ENCODE measurements at regions not wholly inside any gene's neighbourhood (a gene's known extent, or its start where the extent isn't known, plus 50 kb on each side); places are given as distances from the start of the nearest gene placed in this dataset.
"Not testable (repeated sequence)": the region's sequence is repeated elsewhere in the genome, so short reads cannot be mapped to it uniquely, and the experiment has no call there.

DNA sequence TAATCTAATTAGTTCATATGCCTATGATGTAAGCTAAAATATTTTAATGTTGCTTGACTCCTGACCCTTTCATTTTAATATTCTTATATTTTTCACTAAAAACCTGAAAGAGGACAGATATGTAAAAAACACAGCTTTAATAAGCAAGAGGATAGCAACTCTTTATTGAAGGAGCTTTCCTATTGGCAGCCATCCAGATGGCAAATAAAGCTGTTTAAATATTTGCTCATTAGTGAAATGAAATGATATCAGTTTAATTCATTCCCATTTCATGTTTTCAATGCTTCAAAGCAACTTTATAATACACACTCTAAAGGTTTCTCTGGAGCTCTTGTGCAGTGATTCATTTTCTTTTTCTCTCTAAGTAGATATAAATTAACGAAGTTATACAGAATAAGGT is 473.4 kb downstream of the PCDH7 start:
- Histone ChIP-seq H3K4me3 (no peak overlapping the region), H3K9me3 (peaks cover 0 to under 1% (median 0%) of the 10 kb centered on the region in 4 donors), H3K27me3 (no peaks in the 10 kb centered on the region), H3K36me3 (no peaks in the 10 kb centered on the region), H3K4me1 (peaks cover 0 to 6% (median 0%) of the 10 kb centered on the region in 4 donors), H3K27ac (no peak overlapping the region)
- WGBS, 2 donors, result 79 to 92% methylated on average over 1 of the region's 1 CpG
- no peak for DNase-seq (ENCODE audit: low spot score in 2 of 2)
- TF ChIP-seq EP300 (IDR thresholded peaks at IDR 0.05), result no peak

DNA sequence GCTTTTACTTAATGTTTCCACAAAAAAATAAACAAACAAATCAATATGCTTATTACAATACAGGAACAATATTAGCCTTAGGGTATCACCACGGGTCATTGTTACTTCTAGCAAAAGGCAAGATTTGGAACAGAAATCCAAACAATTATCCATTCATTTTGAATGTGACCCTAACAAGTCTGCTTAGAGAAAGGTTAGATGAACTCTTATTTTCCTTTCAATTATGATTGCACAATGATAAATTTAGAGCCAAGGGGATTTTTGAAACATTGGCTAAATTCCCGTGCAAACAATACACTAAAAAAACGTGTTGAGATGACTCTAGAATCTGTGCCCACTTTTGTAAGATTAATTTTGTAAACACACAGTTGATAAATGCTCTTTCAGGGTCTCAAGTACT is 474.7 kb downstream of the PCDH7 start:
- TF ChIP-seq POLR2A (IDR thresholded peaks at IDR 0.05), result no peak
- TF ChIP-seq, protein P1, sequence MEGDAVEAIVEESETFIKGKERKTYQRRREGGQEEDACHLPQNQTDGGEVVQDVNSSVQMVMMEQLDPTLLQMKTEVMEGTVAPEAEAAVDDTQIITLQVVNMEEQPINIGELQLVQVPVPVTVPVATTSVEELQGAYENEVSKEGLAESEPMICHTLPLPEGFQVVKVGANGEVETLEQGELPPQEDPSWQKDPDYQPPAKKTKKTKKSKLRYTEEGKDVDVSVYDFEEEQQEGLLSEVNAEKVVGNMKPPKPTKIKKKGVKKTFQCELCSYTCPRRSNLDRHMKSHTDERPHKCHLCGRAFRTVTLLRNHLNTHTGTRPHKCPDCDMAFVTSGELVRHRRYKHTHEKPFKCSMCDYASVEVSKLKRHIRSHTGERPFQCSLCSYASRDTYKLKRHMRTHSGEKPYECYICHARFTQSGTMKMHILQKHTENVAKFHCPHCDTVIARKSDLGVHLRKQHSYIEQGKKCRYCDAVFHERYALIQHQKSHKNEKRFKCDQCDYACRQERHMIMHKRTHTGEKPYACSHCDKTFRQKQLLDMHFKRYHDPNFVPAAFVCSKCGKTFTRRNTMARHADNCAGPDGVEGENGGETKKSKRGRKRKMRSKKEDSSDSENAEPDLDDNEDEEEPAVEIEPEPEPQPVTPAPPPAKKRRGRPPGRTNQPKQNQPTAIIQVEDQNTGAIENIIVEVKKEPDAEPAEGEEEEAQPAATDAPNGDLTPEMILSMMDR (IDR thresholded peaks at IDR 0.05), result no peak
- no peak for TF ChIP-seq EP300 (IDR thresholded peaks at IDR 0.05)
- H3K27me3 ChIP-seq, result no peaks in the 10 kb centered on the region
- peaks cover 0 to 6% (median 0%) of the 10 kb centered on the region in 4 donors for H3K4me1 ChIP-seq
- H3K9me3 ChIP-seq, result peaks cover 0 to 12% (median 0%) of the 10 kb centered on the region in 4 donors
- 11 to 17% methylated on average over 3 of the region's 3 CpGs for WGBS, 2 donors
- H3K36me3 ChIP-seq, result no peaks in the 10 kb centered on the region
- DNase-seq (ENCODE audit: low spot score in 2 of 2), result no peak
- no peak overlapping the region for H3K4me3 ChIP-seq
- H3K27ac ChIP-seq, result no peak overlapping the region

- WGBS, 2 donors, result 91 to 98% methylated on average over 5 of the region's 5 CpGs
- Histone ChIP-seq H3K4me1 (peaks cover 0 to 5% (median 0%) of the 10 kb centered on the region in 4 donors), H3K4me3 (no peak overlapping the region), H3K9me3 (peaks cover 0 to 12% (median 0%) of the 10 kb centered on the region in 4 donors), H3K27ac (no peak overlapping the region), H3K27me3 (no peaks in the 10 kb centered on the region), H3K36me3 (no peaks in the 10 kb centered on the region)
- TF ChIP-seq, protein P1 (IDR thresholded peaks at IDR 0.05), result no peak
- TF ChIP-seq EP300 (IDR thresholded peaks at IDR 0.05) (no peak), POLR2A (IDR thresholded peaks at IDR 0.05) (no peak)
- no peak for DNase-seq (ENCODE audit: low spot score in 2 of 2)
Observed at GRCh38 chr4:31199644-31200043, 479.5 kb downstream of the PCDH7 start.

GRCh38 chr4:31202054-31202453 is 481.9 kb downstream of the PCDH7 start:
- WGBS, 2 donors, result 93 to 99% methylated on average over 9 of the region's 9 CpGs
- H3K4me3 ChIP-seq, result not testable (repeated sequence)

GRCh38 chr4:31204874-31205273 is 484.7 kb downstream of the PCDH7 start:
- 56% methylated on average over 1 of the region's 1 CpG for WGBS, 2 donors

More at GRCh38 chr4:31202054-31202453, 481.9 kb downstream of the PCDH7 start:
- H3K27ac ChIP-seq; DNase-seq (ENCODE audit: low spot score in 2 of 2); H3K4me1 ChIP-seq; H3K36me3 ChIP-seq; H3K27me3 ChIP-seq: not testable (repeated sequence)
- peaks cover 0 to 12% (median 0%) of the 10 kb centered on the region in 4 donors for H3K9me3 ChIP-seq

DNA sequence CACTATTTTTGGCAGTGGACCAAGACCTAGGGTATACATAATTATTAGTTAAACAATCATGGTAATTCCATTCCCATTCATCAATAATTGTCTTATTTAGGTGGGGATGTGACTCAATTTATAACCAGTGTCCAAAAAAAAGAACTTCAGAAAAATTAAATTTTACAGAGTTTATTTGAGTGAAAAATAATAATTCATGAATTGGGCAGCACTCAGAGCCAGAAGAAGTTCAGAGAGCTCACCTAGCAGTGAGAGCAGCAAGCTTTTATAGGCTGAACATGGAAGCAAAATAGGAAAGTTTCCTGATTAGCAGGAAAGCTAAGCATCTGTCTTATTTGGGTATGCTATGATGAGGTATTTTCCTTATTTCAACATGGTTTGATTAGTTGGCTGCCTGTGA is 500.8 kb downstream of the PCDH7 start:
- Histone ChIP-seq H3K4me3 (no peak overlapping the region), H3K27me3 (no peaks in the 10 kb centered on the region), H3K36me3 (no peaks in the 10 kb centered on the region), H3K27ac (no peak overlapping the region), H3K4me1 (no peaks in the 10 kb centered on the region), H3K9me3 (no peaks in the 10 kb centered on the region)
- DNase-seq (ENCODE audit: low spot score in 2 of 2), result no peak
- TF ChIP-seq POLR2A (IDR thresholded peaks at IDR 0.05), result no peak
- TF ChIP-seq, protein P1 (IDR thresholded peaks at IDR 0.05), result no peak
- TF ChIP-seq EP300 (IDR thresholded peaks at IDR 0.05), result no peak

More at GRCh38 chr4:31204874-31205273, 484.7 kb downstream of the PCDH7 start:
- Histone ChIP-seq H3K9me3 (no peaks in the 10 kb centered on the region), H3K4me1 (no peaks in the 10 kb centered on the region), H3K4me3 (no peak overlapping the region), H3K36me3 (no peaks in the 10 kb centered on the region), H3K27me3 (no peaks in the 10 kb centered on the region), H3K27ac (no peak overlapping the region)
- TF ChIP-seq EP300 (IDR thresholded peaks at IDR 0.05), result no peak
- TF ChIP-seq POLR2A (IDR thresholded peaks at IDR 0.05), result no peak
- TF ChIP-seq, protein P1 (IDR thresholded peaks at IDR 0.05), result no peak
- no peak for DNase-seq (ENCODE audit: low spot score in 2 of 2)
